WERI-Rb-1 (cell line): ENCODE measurements at regions not wholly inside any gene's neighbourhood (a gene's known extent, or its start where the extent isn't known, plus 50 kb on each side); places are given as distances from the start of the nearest gene placed in this dataset.

Experiments
- DNase-seq: peaks from one replicate; pipeline ENCODE4 v3.0.0-alpha.2; 2020
- H3K27ac ChIP-seq: fragments of 250-450 bp; sonication (Bioruptor Pico); 2 replicates; pipeline ENCODE4 v1.5.1; 2020; ENCODE audit warnings: mild to moderate bottlenecking, moderate library complexity
- H3K27me3 ChIP-seq: fragments of 250-450 bp; sonication (Bioruptor Pico); 2 replicates; pipeline ENCODE4 v1.5.1; 2021; ENCODE audit warnings: mild to moderate bottlenecking, low read depth, moderate library complexity; ENCODE audit not compliant: insufficient read depth, severe bottlenecking
- H3K36me3 ChIP-seq: fragments of 250-450 bp; sonication (Bioruptor Pico); 2 replicates; pipeline ENCODE4 v1.5.1; 2020; ENCODE audit warnings: mild to moderate bottlenecking, moderate library complexity
- H3K4me3 ChIP-seq: 2 replicates; pipeline ENCODE4 v1.5.1; 2011; ENCODE audit warnings: low read depth, mild to moderate bottlenecking, control low read depth, low read length
- H3K9me3 ChIP-seq: fragments of 250-450 bp; sonication (Bioruptor Pico); 2 replicates; pipeline ENCODE4 v1.5.1; 2021; ENCODE audit warnings: mild to moderate bottlenecking, moderate library complexity; ENCODE audit not compliant: severe bottlenecking
- CTCF ChIP-seq: IDR thresholded peaks from 2 replicates; pipeline ENCODE4 v1.5.1; 2011; ENCODE audit warnings: low read depth, mild to moderate bottlenecking, control low read depth, inconsistent platforms, low read length

DNA sequence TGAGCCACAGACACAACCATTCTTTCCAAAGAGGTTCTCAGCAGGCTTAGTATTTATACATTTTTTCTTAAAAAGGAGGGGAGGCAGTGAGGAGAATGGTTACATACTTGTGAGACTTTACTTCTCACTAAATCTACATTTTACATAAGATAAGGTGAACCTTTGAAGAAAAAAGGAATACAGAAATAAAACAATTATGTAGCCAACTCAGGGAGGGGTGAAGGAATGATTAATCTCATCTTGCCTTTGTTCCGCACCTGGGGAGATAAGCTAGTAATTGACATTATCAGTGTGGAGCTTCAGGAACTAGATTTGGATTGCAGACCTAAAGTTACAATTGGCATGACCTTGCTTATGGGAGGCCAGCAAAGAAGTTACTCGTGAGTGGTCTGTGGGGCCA, 221.8 kb upstream of the GGTLC1 start:
- Histone ChIP-seq H3K27ac (no peak overlapping the region), H3K27me3 (no peaks in the 10 kb centered on the region), H3K4me3 (no peak overlapping the region), H3K36me3 (no peaks in the 10 kb centered on the region), H3K9me3 (no peaks in the 10 kb centered on the region)
- DNase-seq, result no peak
- no peak for TF ChIP-seq CTCF

- no peaks in the 10 kb centered on the region for H3K27me3 ChIP-seq
- H3K27ac ChIP-seq, result no peak overlapping the region
- H3K36me3 ChIP-seq, result no peaks in the 10 kb centered on the region
- DNase-seq, result peak; percentile 77
- no peak overlapping the region for H3K4me3 ChIP-seq
- H3K9me3 ChIP-seq, result no peaks in the 10 kb centered on the region
- peak; percentile 73 for TF ChIP-seq CTCF
Observed at GRCh38 chr20:24208652-24209051, 220.1 kb upstream of the GGTLC1 start.

DNA sequence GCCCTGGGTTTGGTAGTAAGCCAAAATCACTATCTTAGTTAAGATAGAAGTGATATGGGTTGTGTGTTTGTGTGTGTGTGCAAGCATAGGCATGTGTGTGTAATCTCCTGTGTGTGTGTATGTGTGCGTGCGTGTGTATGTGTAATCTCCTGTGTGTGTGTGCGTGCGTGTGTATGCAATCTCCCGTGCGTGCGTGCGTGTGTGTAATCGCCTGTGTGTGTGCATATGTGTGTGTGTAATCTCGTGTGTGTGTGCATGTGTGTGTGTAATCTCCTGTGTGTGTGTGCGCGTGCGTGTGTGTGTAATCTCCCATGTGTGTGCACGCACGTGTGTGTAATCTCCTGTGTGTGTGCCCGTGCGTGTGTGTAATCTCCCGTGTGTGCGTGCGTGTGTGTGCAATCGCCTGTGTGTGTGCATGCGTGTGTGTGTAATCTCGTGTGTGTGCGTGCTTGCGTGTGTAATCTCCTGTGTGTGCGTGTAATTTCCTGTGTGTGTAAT, 219.3 kb upstream of the GGTLC1 start:
- Histone ChIP-seq H3K27ac (no peak overlapping the region), H3K36me3 (no peaks in the 10 kb centered on the region), H3K9me3 (no peaks in the 10 kb centered on the region), H3K27me3 (no peaks in the 10 kb centered on the region), H3K4me3 (no peak overlapping the region)
- no peak for TF ChIP-seq CTCF
- no peak for DNase-seq

GRCh38 chr20:24206995-24207394, 218.4 kb upstream of the GGTLC1 start:
- H3K4me3 ChIP-seq, result no peak overlapping the region
- no peaks in the 10 kb centered on the region for H3K9me3 ChIP-seq
- no peaks in the 10 kb centered on the region for H3K36me3 ChIP-seq
- no peaks in the 10 kb centered on the region for H3K27me3 ChIP-seq
- no peak overlapping the region for H3K27ac ChIP-seq
- no peak for TF ChIP-seq CTCF
- DNase-seq, result peak; percentile 33

- no peak for TF ChIP-seq CTCF
- no peak overlapping the region for H3K4me3 ChIP-seq
Observed at GRCh38 chr20:24203526-24204183, 215.1 kb upstream of the GGTLC1 start.

DNA sequence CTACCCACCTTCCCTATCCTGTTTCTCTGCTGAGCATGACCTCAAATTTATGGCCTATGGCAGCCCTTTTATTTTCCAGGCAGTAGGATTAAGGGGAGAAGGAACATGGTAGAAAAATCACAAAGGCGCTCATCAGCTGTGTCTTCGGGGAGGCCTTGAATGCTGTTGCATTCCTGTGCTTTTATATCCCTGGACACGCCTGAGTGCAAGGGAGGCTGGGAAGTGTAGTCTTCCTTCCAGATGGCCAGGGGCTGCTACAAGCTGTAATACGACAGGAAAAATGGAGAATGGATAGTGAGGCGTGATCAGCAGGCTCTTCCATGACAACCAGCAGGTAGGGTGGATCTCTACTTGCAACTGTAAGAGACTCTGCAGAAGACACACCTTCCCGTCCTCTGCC, 210.9 kb upstream of the GGTLC1 start:
- no peak for TF ChIP-seq CTCF
- Histone ChIP-seq H3K36me3 (no peaks in the 10 kb centered on the region), H3K9me3 (no peaks in the 10 kb centered on the region), H3K27ac (no peak overlapping the region), H3K4me3 (no peak overlapping the region), H3K27me3 (no peaks in the 10 kb centered on the region)
- no peak for DNase-seq

More at GRCh38 chr20:24203526-24204183, 215.1 kb upstream of the GGTLC1 start:
- no peak for DNase-seq
- Histone ChIP-seq H3K9me3 (no peaks in the 10 kb centered on the region), H3K27me3 (no peaks in the 10 kb centered on the region), H3K27ac (no peak overlapping the region), H3K36me3 (no peaks in the 10 kb centered on the region)
